ENCODE measurements at regions not wholly inside any gene's neighbourhood (a gene's known extent, or its start where the extent isn't known, plus 50 kb on each side); places are given as distances from the start of the nearest gene placed in this dataset.

DNA sequence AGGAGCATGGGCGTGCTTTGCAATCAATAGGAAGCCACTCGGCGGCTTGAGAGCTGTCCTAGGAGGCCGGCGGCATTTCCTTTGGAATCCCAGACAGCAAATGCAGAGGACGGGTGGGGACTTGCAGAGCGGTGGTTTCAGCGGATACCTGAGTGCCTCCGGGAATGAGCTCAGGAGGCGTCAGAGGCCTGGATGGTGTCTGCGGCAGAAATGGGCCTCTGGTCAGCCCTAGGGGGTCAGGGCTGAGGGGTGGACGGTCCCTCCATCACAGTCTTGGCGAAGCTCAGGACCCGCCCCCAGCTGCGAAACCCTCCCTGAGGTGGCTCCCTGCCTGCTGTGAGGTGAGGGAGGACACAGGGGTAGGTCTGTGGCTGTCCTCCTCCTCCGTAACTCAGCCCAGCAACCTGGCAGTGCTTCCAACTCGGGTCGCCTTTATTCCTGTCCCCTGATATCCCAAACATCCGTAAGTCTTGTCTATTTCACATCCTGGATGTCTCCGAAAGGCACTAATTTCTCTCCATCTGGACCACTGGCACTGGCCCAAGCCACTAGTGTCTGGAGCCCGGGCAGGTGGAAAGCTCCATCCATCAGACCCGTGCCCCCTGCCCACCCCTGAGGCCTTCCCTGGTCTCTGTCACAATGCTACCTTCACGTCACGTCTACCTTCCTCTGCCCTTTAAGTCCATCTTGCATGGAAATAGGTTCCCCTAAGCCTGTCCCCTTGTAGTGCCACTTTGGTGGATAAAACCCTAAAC is 686.6 kb downstream of the BRD1 start:
- TF ChIP-seq POLR2A (IDR thresholded peaks at IDR 0.05; ENCODE audit: low read depth, low read length) (no peak), BHLHE40 (IDR thresholded peaks at IDR 0.05; ENCODE audit: low read depth, low read length) (no peak), MAFK (IDR thresholded peaks at IDR 0.05; ENCODE audit: low read depth, low read length) (no peak), RAD21 (IDR thresholded peaks at IDR 0.05; ENCODE audit: low read length) (no peak), CEBPB (IDR thresholded peaks at IDR 0.05; ENCODE audit: low read depth, low read length) (no peak), RCOR1 (IDR thresholded peaks at IDR 0.05; ENCODE audit: insufficient replicate concordance, low read length) (no peak), SMC3 (IDR thresholded peaks at IDR 0.05; ENCODE audit: low read depth, low read length) (no peak), NFE2L2 (IDR thresholded peaks at IDR 0.05; ENCODE audit: low read depth, low read length) (no peak), FOS (IDR thresholded peaks at IDR 0.05; ENCODE audit: low read depth, low read length) (no peak), RFX5 (IDR thresholded peaks at IDR 0.05; ENCODE audit: low read depth, low read length) (no peak), MXI1 (IDR thresholded peaks at IDR 0.05; ENCODE audit: borderline replicate concordance, low read depth, low read length) (no peak), MAZ (IDR thresholded peaks at IDR 0.05; ENCODE audit: borderline replicate concordance, low read depth, low read length) (no peak), CHD1 (IDR thresholded peaks at IDR 0.05; ENCODE audit: low read depth, low read length) (no peak)
- TF ChIP-seq, protein P1, sequence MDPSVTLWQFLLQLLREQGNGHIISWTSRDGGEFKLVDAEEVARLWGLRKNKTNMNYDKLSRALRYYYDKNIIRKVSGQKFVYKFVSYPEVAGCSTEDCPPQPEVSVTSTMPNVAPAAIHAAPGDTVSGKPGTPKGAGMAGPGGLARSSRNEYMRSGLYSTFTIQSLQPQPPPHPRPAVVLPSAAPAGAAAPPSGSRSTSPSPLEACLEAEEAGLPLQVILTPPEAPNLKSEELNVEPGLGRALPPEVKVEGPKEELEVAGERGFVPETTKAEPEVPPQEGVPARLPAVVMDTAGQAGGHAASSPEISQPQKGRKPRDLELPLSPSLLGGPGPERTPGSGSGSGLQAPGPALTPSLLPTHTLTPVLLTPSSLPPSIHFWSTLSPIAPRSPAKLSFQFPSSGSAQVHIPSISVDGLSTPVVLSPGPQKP (IDR thresholded peaks at IDR 0.05; ENCODE audit: borderline replicate concordance, low read depth, low read length): no peak
- TF ChIP-seq, protein P2, sequence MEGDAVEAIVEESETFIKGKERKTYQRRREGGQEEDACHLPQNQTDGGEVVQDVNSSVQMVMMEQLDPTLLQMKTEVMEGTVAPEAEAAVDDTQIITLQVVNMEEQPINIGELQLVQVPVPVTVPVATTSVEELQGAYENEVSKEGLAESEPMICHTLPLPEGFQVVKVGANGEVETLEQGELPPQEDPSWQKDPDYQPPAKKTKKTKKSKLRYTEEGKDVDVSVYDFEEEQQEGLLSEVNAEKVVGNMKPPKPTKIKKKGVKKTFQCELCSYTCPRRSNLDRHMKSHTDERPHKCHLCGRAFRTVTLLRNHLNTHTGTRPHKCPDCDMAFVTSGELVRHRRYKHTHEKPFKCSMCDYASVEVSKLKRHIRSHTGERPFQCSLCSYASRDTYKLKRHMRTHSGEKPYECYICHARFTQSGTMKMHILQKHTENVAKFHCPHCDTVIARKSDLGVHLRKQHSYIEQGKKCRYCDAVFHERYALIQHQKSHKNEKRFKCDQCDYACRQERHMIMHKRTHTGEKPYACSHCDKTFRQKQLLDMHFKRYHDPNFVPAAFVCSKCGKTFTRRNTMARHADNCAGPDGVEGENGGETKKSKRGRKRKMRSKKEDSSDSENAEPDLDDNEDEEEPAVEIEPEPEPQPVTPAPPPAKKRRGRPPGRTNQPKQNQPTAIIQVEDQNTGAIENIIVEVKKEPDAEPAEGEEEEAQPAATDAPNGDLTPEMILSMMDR (conservative IDR thresholded peaks at IDR 0.05; ENCODE audit: low read depth, low read length): no peak
- TF ChIP-seq, protein P3, sequence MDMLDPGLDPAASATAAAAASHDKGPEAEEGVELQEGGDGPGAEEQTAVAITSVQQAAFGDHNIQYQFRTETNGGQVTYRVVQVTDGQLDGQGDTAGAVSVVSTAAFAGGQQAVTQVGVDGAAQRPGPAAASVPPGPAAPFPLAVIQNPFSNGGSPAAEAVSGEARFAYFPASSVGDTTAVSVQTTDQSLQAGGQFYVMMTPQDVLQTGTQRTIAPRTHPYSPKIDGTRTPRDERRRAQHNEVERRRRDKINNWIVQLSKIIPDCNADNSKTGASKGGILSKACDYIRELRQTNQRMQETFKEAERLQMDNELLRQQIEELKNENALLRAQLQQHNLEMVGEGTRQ (IDR thresholded peaks at IDR 0.05; ENCODE audit: low read depth, low read length): no peak
- Histone ChIP-seq H2BK5ac (ENCODE audit: low read depth, low read length, poor library complexity, severe bottlenecking) (no peak overlapping the region), H2BK15ac (ENCODE audit: low read depth, low read length) (no peak overlapping the region), H2AK5ac (ENCODE audit: low read depth, low read length) (no peak overlapping the region), H3K23ac (ENCODE audit: low read depth, low read length) (no peak overlapping the region), H3K4me1 (ENCODE audit: control insufficient read depth, insufficient read depth, low read length) (no peaks in the 10 kb centered on the region), H4K5ac (ENCODE audit: low read depth, low read length) (no peak overlapping the region), H3K36me3 (ENCODE audit: control insufficient read depth, insufficient read depth, low read length) (no peaks in the 10 kb centered on the region), H3K56ac (ENCODE audit: extremely low read depth, insufficient read depth, low read length) (no peak overlapping the region), H3K9me1 (ENCODE audit: insufficient read depth, low read length) (no peaks in the 10 kb centered on the region), H3K27ac (ENCODE audit: insufficient read depth, low read length) (no peak overlapping the region), H2AFZ (replicated peaks; ENCODE audit: low read length, poor library complexity) (no peak overlapping the region), H2BK20ac (ENCODE audit: low read depth, low read length) (no peak overlapping the region), H2BK120ac (ENCODE audit: low read depth, low read length) (no peak overlapping the region), H3K4me3 (ENCODE audit: insufficient read depth, low read depth, low read length) (no peak overlapping the region), H4K8ac (ENCODE audit: low read depth in 2 of 2, low read length in 2 of 2) (no peak overlapping the region), H3K18ac (ENCODE audit: low read depth, low read length) (no peak overlapping the region), H3K9me3 (ENCODE audit: control insufficient read depth, insufficient read depth, low read length) (peaks cover 32% of the 10 kb centered on the region), H2AK9ac (replicated peaks; ENCODE audit: low read depth, low read length, poor library complexity) (no peak overlapping the region), H3K27me3 (ENCODE audit: control insufficient read depth, insufficient read depth, low read length) (no peaks in the 10 kb centered on the region), H3K4me2 (ENCODE audit: low read depth, low read length) (no peak overlapping the region), H4K20me1 (ENCODE audit: insufficient read depth, low read length) (no peaks in the 10 kb centered on the region), H3K14ac (replicated peaks; ENCODE audit: low read depth, low read length) (no peak overlapping the region), H3K9ac (ENCODE audit: low read depth, low read length) (no peak overlapping the region), H4K91ac (ENCODE audit: insufficient read depth, low read depth, low read length) (no peak overlapping the region), H3K4ac (ENCODE audit: low read depth, low read length) (no peak overlapping the region), H3K79me1 (ENCODE audit: low read depth in 1 of 2, low read length in 2 of 2) (no peaks in the 10 kb centered on the region)
- ATAC-seq (ENCODE audit: low read depth) (no peak), DNase-seq (no peak)
- in situ Hi-C loops (cut with MboI; ENCODE audit: low sequenced_read_pairs) (no loop called here), dilution Hi-C loops (cut with HindIII; ENCODE audit: low sequenced_read_pairs, unreplicated experiment) (no loop called here), intact Hi-C loops (cut with micrococcal nuclease) (no loop called here)
- WGBS, 2 experiments (ENCODE audit: extremely low coverage in 2 of 2, insufficient read length in 1 of 2): 48% methylated on average over 18 of the region's 24 CpGs; no CpG with 5 or more reads in 1 of the 2 experiments
- no TSS peak for BruUV-seq (replicated peaks)
- ChIA-PET CTCF (no interaction called here), POLR2A (ENCODE audit: unreplicated experiment) (no interaction called here)

All from IMR-90 (cell line).